ENCODE measurements at regions not wholly inside any gene's neighbourhood (a gene's known extent, or its start where the extent isn't known, plus 50 kb on each side); places are given as distances from the start of the nearest gene placed in this dataset.

DNA sequence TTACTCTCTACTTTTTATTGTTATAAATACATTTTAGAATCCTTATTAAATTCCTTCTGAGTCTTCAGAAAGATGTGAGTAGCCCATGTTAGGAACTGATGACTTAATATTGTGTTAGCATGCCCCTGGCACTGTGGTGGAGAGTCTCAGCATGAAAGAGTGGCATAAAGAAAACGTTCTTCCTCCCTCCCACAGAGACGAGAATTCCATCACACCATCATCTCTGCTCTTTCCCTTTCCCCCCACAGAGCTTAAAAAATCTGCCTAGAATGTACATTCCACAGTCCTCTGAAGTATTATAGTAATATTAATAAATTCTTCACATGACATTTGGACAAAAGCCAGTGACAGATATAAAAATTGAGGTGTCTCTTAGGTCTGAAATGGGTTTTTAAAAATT is 117.8 kb upstream of the DKK2 start:
- Histone ChIP-seq H3K9me3 (ENCODE audit: low read depth) (no peaks in the 10 kb centered on the region), H3K27ac (no peak overlapping the region), H3K4me1 (ENCODE audit: low read depth) (peaks cover 4% of the 10 kb centered on the region), H3K36me3 (no peaks in the 10 kb centered on the region), H3K4me3 (no peak overlapping the region), H3K27me3 (no peaks in the 10 kb centered on the region)
- TF ChIP-seq, protein P1, sequence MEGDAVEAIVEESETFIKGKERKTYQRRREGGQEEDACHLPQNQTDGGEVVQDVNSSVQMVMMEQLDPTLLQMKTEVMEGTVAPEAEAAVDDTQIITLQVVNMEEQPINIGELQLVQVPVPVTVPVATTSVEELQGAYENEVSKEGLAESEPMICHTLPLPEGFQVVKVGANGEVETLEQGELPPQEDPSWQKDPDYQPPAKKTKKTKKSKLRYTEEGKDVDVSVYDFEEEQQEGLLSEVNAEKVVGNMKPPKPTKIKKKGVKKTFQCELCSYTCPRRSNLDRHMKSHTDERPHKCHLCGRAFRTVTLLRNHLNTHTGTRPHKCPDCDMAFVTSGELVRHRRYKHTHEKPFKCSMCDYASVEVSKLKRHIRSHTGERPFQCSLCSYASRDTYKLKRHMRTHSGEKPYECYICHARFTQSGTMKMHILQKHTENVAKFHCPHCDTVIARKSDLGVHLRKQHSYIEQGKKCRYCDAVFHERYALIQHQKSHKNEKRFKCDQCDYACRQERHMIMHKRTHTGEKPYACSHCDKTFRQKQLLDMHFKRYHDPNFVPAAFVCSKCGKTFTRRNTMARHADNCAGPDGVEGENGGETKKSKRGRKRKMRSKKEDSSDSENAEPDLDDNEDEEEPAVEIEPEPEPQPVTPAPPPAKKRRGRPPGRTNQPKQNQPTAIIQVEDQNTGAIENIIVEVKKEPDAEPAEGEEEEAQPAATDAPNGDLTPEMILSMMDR (IDR thresholded peaks at IDR 0.05; ENCODE audit: low read depth, low read length) = no peak
- DNase-seq (ENCODE audit: low read depth in 1 of 2, low spot score in 1 of 2) = no peak

DNA sequence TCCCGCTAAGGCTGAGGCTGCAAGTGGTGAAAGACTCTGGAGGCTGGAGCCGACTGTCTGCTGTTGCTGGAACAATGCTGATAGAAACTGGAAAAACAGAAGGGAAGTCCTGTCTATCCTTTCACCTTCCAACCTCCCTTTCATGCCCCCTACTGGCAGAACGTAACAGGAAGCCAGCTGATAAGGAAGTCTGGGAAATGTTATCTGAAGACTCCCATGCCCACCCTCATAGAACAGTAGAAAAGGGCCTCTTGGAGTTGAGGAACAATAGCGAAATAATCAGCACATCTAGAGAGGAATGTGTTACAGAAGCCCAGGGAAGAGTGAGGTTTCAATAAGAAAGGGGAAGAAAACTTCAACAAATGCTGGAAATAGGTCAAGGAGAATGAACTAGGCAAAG is 117.1 kb upstream of the DKK2 start:
- no peaks in the 10 kb centered on the region for H3K9me3 ChIP-seq (ENCODE audit: low read depth)
- no peaks in the 10 kb centered on the region for H3K27me3 ChIP-seq
- no peaks in the 10 kb centered on the region for H3K36me3 ChIP-seq
- H3K4me1 ChIP-seq (ENCODE audit: low read depth) = peaks cover 4% of the 10 kb centered on the region
- H3K4me3 ChIP-seq = no peak overlapping the region
- peak; percentile 10 to 34 for DNase-seq (ENCODE audit: low read depth in 1 of 2, low spot score in 1 of 2)
- no peak overlapping the region for H3K27ac ChIP-seq
- TF ChIP-seq, protein P1 (IDR thresholded peaks at IDR 0.05; ENCODE audit: low read depth, low read length) = peak; percentile 37

DNA sequence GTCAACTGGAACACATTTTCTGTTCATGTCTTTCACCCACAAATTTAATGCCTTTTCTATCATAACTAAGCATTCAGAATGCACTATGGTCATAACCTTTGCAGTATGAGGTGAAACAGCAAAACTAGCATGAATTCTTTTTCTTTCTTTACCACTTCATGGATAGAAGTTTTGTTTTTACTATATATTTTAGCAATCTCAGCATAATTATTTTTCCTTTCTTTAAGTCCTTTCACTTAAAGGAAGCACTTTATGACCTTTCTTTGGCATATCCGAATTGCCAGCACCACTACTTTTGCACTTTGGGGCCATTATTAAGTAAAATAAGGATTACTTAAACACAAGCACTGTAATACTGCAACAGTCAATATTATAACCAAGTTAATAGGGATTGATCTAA is 115.1 kb upstream of the DKK2 start:
- DNase-seq (ENCODE audit: low read depth in 1 of 2, low spot score in 1 of 2) = no peak
- Histone ChIP-seq H3K27me3 (no peaks in the 10 kb centered on the region), H3K36me3 (no peaks in the 10 kb centered on the region), H3K4me1 (ENCODE audit: low read depth) (peaks cover 4% of the 10 kb centered on the region), H3K27ac (no peak overlapping the region), H3K9me3 (ENCODE audit: low read depth) (no peaks in the 10 kb centered on the region), H3K4me3 (no peak overlapping the region)
- TF ChIP-seq, protein P1 (IDR thresholded peaks at IDR 0.05; ENCODE audit: low read depth, low read length) = no peak

DNA sequence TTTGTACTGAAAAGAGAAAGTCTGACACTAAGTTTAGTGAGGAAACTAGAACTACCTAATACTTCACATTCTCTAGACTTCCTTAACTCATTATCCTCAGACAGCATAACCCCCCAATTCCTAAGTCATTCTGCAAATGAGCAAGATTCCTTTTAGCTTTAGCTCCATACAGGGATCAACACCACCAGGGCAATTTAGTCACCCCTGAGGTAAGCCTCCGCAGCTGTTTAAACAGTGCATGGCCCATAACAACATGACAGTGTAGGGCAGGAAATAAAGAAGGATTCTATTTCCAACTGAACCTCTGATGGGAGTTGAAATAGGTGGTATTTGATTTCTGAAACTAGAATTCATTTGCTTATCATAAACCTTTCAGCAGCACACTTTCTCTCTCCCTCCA is 112.8 kb upstream of the DKK2 start:
- Histone ChIP-seq H3K36me3 (no peaks in the 10 kb centered on the region), H3K4me3 (no peak overlapping the region), H3K9me3 (ENCODE audit: low read depth) (no peaks in the 10 kb centered on the region), H3K27ac (no peak overlapping the region), H3K27me3 (no peaks in the 10 kb centered on the region), H3K4me1 (ENCODE audit: low read depth) (peaks cover 4% of the 10 kb centered on the region)
- TF ChIP-seq, protein P1 (IDR thresholded peaks at IDR 0.05; ENCODE audit: low read depth, low read length) = no peak
- no peak for DNase-seq (ENCODE audit: low read depth in 1 of 2, low spot score in 1 of 2)

DNA sequence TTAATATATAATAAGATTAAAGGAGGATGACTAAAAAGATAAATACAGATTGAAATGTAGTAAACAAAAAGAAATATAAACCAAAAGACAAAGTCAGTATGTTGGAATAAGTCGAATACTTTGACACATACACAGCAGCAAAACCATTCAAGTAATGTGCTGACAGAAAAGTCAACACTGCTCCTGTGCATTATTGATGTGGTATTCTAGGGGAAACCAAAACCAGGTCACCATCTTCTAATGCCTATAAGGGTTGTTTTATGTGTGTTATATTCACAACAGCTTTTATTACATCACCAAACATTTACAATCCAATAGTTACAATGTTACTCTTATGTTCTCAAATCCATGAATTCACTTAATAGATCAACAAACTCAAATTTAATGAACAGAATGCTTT is 111.8 kb upstream of the DKK2 start:
- TF ChIP-seq, protein P1 (IDR thresholded peaks at IDR 0.05; ENCODE audit: low read depth, low read length) = no peak
- no peak overlapping the region for H3K27ac ChIP-seq
- DNase-seq (ENCODE audit: low read depth in 1 of 2, low spot score in 1 of 2) = no peak
- no peak overlapping the region for H3K4me3 ChIP-seq
- no peaks in the 10 kb centered on the region for H3K36me3 ChIP-seq
- no peaks in the 10 kb centered on the region for H3K4me1 ChIP-seq (ENCODE audit: low read depth)
- H3K9me3 ChIP-seq (ENCODE audit: low read depth) = no peaks in the 10 kb centered on the region
- no peaks in the 10 kb centered on the region for H3K27me3 ChIP-seq

DNA sequence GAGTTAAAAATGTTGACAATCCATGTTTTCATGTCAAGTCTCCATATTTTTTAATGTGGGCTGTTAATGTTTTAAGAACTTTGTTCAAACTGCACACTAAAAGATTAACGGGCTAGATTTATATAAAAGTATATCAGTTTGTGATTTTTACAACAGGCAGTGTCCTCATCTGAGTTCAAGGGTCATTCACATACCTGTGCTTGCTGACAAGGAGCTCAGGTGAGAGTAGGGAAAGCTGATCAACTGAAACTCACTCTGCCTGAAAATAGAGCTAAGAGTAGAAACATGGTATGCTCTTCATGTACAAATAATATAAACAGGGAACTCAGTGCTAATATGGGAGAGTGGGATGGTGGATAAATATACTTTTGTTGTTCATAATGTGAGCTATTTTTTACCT is 102.3 kb upstream of the DKK2 start:
- Histone ChIP-seq H3K27ac (no peak overlapping the region), H3K4me1 (ENCODE audit: low read depth) (peaks cover 10% of the 10 kb centered on the region), H3K36me3 (no peaks in the 10 kb centered on the region), H3K9me3 (ENCODE audit: low read depth) (no peaks in the 10 kb centered on the region), H3K27me3 (no peaks in the 10 kb centered on the region), H3K4me3 (no peak overlapping the region)
- TF ChIP-seq, protein P1 (IDR thresholded peaks at IDR 0.05; ENCODE audit: low read depth, low read length) = no peak
- no peak for DNase-seq (ENCODE audit: low read depth in 1 of 2, low spot score in 1 of 2)
